Testis (tissue), 2 donors: ENCODE measurements at regions not wholly inside any gene's neighbourhood (a gene's known extent, or its start where the extent isn't known, plus 50 kb on each side); places are given as distances from the start of the nearest gene placed in this dataset.

ENCODE experiments used
- POLR2A ChIP-seq: fragments of 450-650 bp; IDR thresholded peaks from one replicate; pipeline ENCODE4 v1.6.1; 2017; ENCODE audit warnings: antibody characterized with exemption, mild to moderate bottlenecking, moderate library complexity
- TF ChIP-seq, protein P1 (sequence below), 3 experiments: fragments of 450-650 bp in 2 of 3; fragments of 200-600 bp in 1 of 3; sonication (generic) in 1 of 3; IDR thresholded peaks; one replicate each; pipeline ENCODE4 v1.5.1; 2016 to 2019; ENCODE audit warnings: antibody characterized with exemption in 3 of 3, mild to moderate bottlenecking in 2 of 3, moderate library complexity in 1 of 3

DNA sequence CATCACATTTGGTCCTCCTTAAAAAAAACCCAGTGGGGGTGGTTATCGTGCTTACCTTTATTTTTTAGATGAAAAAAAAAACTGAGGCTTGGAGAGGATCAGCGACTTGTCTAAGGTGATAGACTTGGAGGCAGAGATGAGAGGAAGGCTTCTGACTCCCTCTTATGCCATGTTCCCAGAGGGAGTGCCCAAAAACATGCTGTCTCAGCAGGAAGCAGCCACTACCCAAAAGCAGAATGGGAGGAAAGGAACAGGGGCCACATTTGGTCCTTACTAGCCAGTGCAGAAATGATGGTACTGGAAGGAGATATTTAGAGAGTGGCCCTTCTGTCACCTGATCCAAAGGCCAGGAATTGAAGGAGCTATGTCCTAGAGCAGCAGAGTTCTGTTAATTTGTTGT is 118.4 kb downstream of the B3GNT2 start:
- no peak for TF ChIP-seq POLR2A
- TF ChIP-seq, protein P1, sequence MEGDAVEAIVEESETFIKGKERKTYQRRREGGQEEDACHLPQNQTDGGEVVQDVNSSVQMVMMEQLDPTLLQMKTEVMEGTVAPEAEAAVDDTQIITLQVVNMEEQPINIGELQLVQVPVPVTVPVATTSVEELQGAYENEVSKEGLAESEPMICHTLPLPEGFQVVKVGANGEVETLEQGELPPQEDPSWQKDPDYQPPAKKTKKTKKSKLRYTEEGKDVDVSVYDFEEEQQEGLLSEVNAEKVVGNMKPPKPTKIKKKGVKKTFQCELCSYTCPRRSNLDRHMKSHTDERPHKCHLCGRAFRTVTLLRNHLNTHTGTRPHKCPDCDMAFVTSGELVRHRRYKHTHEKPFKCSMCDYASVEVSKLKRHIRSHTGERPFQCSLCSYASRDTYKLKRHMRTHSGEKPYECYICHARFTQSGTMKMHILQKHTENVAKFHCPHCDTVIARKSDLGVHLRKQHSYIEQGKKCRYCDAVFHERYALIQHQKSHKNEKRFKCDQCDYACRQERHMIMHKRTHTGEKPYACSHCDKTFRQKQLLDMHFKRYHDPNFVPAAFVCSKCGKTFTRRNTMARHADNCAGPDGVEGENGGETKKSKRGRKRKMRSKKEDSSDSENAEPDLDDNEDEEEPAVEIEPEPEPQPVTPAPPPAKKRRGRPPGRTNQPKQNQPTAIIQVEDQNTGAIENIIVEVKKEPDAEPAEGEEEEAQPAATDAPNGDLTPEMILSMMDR (IDR thresholded peaks at IDR 0.05): no peak
